Renal pelvis (tissue), 1 donor: ENCODE measurements at regions not wholly inside any gene's neighbourhood (a gene's known extent, or its start where the extent isn't known, plus 50 kb on each side); places are given as distances from the start of the nearest gene placed in this dataset.

Source experiments
- DNase-seq: peaks from one replicate; pipeline ENCODE4 v3.0.0-alpha.2; 2013

GRCh38 chr22:22039286-22040074 lies 56.9 kb upstream of the TOP3B start:
- no peak for DNase-seq

- DNase-seq = no peak
Measured at GRCh38 chr22:22038178-22038880, 55.7 kb upstream of the TOP3B start.

GRCh38 chr22:22037740-22038139 lies 55.2 kb upstream of the TOP3B start:
- no peak for DNase-seq

GRCh38 chr22:22037229-22037628 lies 54.6 kb upstream of the TOP3B start:
- no peak for DNase-seq

GRCh38 chr22:22036588-22036987 lies 54.0 kb upstream of the TOP3B start:
- no peak for DNase-seq

GRCh38 chr22:22035771-22036314 lies 53.3 kb upstream of the TOP3B start:
- DNase-seq = no peak

- DNase-seq = no peak
Measured at GRCh38 chr22:22035203-22035602, 52.6 kb upstream of the TOP3B start.

- no peak for DNase-seq
Measured at GRCh38 chr22:22034469-22035132, 52.0 kb upstream of the TOP3B start.

GRCh38 chr22:22033803-22034468 lies 51.3 kb upstream of the TOP3B start:
- no peak for DNase-seq

- no peak for DNase-seq
Measured at GRCh38 chr22:22032906-22033802, 50.6 kb upstream of the TOP3B start.

- no peak for DNase-seq
Measured at GRCh38 chr22:22032099-22032905, 49.7 kb upstream of the TOP3B start.
